HFFc6 (cell line): ENCODE measurements at regions not wholly inside any gene's neighbourhood (a gene's known extent, or its start where the extent isn't known, plus 50 kb on each side); places are given as distances from the start of the nearest gene placed in this dataset.

Source experiments
- DNase-seq: peaks from one replicate; pipeline ENCODE4 v3.0.0-alpha.2; 2018
- H3K27ac Mint-ChIP-seq: 2 replicates; pipeline ENCODE4 v1.8.0; 2020; ENCODE audit warnings: mild to moderate bottlenecking, mixed read lengths
- H3K27me3 Mint-ChIP-seq: 2 replicates; pipeline ENCODE4 v1.8.0; 2021; ENCODE audit warnings: mild to moderate bottlenecking, moderate library complexity, mixed read lengths; ENCODE audit not compliant: insufficient read depth
- H3K36me3 Mint-ChIP-seq: 2 replicates; pipeline ENCODE4 v1.8.0; 2021; ENCODE audit warnings: low read depth, mixed read lengths
- H3K4me1 Mint-ChIP-seq: 2 replicates; pipeline ENCODE4 v1.8.0; 2020; ENCODE audit warnings: low read depth, mixed read lengths
- H3K4me3 Mint-ChIP-seq: 2 replicates; pipeline ENCODE4 v1.8.0; 2020; ENCODE audit warnings: mild to moderate bottlenecking, moderate library complexity, mixed read lengths
- H3K9me3 Mint-ChIP-seq: 2 replicates; pipeline ENCODE4 v1.8.0; 2020; ENCODE audit warnings: mild to moderate bottlenecking, mixed read lengths
- TF ChIP-seq, protein P1 (sequence below): fragments of 200-600 bp; sonication (generic); IDR thresholded peaks from 2 replicates; pipeline ENCODE4 v1.5.0; 2021; ENCODE audit warnings: antibody characterized with exemption, mild to moderate bottlenecking

DNA sequence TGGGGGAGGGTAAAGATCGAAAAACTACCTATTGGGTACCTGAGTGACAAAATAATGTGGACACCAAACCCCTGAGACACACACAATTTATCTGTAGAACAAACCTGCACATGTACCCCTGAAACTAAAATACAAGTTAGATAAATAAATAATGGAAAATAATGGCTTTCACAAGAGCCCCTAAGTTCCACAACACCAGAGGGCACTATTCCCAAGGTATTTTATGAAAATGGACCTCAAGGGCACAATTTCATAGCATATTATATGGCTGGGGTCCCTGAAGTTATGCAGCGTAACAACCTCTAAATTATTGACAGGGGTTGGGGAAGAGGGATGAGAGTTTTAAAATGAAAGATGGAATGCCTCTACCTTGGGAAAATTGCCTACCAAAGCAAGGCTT, 81.3 kb upstream of the TMEM33 start:
- Mint-ChIP-seq H3K36me3 (no peaks in the 10 kb centered on the region), H3K27me3 (peaks cover 17% of the 10 kb centered on the region)

GRCh38 chr4:41852229-41852628, 83.0 kb upstream of the TMEM33 start:
- no peaks in the 10 kb centered on the region; the same call in 1 of the 2 replicates for H3K9me3 Mint-ChIP-seq
- no peak overlapping the region for H3K4me3 Mint-ChIP-seq
- H3K4me1 Mint-ChIP-seq: no peaks in the 10 kb centered on the region
- H3K27me3 Mint-ChIP-seq: peaks cover 12% of the 10 kb centered on the region
- no peak overlapping the region for H3K27ac Mint-ChIP-seq
- DNase-seq: no peak
- no peaks in the 10 kb centered on the region for H3K36me3 Mint-ChIP-seq
- TF ChIP-seq, protein P1, sequence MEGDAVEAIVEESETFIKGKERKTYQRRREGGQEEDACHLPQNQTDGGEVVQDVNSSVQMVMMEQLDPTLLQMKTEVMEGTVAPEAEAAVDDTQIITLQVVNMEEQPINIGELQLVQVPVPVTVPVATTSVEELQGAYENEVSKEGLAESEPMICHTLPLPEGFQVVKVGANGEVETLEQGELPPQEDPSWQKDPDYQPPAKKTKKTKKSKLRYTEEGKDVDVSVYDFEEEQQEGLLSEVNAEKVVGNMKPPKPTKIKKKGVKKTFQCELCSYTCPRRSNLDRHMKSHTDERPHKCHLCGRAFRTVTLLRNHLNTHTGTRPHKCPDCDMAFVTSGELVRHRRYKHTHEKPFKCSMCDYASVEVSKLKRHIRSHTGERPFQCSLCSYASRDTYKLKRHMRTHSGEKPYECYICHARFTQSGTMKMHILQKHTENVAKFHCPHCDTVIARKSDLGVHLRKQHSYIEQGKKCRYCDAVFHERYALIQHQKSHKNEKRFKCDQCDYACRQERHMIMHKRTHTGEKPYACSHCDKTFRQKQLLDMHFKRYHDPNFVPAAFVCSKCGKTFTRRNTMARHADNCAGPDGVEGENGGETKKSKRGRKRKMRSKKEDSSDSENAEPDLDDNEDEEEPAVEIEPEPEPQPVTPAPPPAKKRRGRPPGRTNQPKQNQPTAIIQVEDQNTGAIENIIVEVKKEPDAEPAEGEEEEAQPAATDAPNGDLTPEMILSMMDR: no peak

More for the DNA sequence above, 81.3 kb upstream of the TMEM33 start:
- Mint-ChIP-seq H3K4me1 (no peaks in the 10 kb centered on the region), H3K4me3 (no peak overlapping the region), H3K9me3 (no peaks in the 10 kb centered on the region; the same call in 1 of the 2 replicates), H3K27ac (no peak overlapping the region)
- TF ChIP-seq, protein P1: peak; percentile 23; the same call in 1 of the 2 replicates
- DNase-seq: no peak

DNA sequence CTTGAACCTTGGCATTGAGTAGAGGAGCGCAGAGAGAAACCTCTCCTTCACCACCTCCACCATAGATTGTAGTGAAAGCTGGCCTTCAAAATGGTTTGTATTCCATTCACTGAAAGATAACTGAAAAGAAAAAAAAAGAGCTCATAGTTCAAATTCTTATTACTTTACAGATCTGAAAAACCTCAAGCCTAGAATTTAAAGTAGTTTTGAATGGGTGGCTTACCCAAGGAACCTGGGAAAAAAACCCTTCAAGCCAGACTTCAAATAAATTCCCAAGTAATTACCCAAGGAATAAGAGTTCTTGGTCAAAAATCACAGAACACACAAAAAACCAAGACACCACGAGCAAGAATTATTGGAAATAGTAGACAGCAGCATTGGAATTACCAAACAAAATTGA, 83.6 kb upstream of the TMEM33 start:
- H3K36me3 Mint-ChIP-seq: no peaks in the 10 kb centered on the region
- DNase-seq: no peak
- no peaks in the 10 kb centered on the region for H3K4me1 Mint-ChIP-seq
- no peaks in the 10 kb centered on the region; the same call in 1 of the 2 replicates for H3K9me3 Mint-ChIP-seq
- H3K27me3 Mint-ChIP-seq: peaks cover 9% of the 10 kb centered on the region; the same call in 1 of the 2 replicates
- TF ChIP-seq, protein P1: no peak
- no peak overlapping the region for H3K4me3 Mint-ChIP-seq
- H3K27ac Mint-ChIP-seq: no peak overlapping the region

- no peak for DNase-seq
- TF ChIP-seq, protein P1: no peak
- H3K4me1 Mint-ChIP-seq: no peaks in the 10 kb centered on the region
These were observed 90.9 kb upstream of the TMEM33 start for GRCh38 chr4:41844327-41844726.

DNA sequence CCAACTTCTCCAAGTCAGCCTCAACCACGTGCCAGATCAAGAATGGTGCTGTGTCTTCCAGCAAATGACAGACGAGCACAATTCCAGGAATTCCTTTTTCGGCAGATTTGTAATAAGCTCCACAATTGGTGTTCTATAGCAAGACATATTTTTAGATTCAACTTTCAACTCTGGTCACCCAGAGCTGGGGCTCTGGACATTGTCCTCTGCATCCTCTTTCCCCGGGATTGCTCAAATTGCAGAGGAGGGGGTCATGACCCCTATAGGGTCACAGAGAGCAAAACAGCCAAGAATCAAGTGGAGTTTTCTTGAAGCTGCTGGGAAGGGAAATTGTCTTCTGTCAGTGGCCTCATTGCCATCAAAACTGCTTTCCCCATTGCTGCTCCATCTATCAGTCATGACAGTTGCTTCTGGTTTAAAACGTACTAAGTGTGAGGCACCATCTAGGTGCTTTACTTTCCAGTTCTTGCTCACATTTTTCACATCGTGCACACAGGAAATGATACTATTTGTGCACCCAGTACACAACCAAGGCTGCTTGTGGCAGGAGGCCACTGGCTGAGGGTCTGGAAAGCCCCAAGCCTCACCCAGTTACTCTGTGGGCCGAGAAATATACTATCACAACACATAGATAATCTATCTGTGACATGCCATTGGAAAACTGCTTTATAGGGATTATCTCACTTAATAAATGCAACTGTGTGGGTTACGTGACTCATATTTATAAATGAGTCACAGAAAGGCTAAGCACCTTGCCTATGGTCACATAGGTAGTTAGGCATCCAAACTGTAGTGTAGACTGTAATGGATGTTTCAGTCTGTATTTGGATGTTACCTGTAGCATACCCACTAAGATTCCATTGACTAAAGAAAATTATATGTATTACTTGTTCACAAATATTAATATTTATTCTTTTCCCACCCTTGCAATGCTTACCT, 91.7 kb upstream of the PHOX2B start:
- no peak for DNase-seq
- TF ChIP-seq, protein P1: no peak
- no peak overlapping the region for H3K27ac Mint-ChIP-seq
- no peaks in the 10 kb centered on the region for H3K4me1 Mint-ChIP-seq
- H3K36me3 Mint-ChIP-seq: no peaks in the 10 kb centered on the region
- no peaks in the 10 kb centered on the region for H3K9me3 Mint-ChIP-seq
- no peak overlapping the region for H3K4me3 Mint-ChIP-seq
- H3K27me3 Mint-ChIP-seq: peaks cover 4% of the 10 kb centered on the region

More at GRCh38 chr4:41844327-41844726, 90.9 kb upstream of the TMEM33 start:
- Mint-ChIP-seq H3K27me3 (peaks cover 7% of the 10 kb centered on the region), H3K27ac (no peak overlapping the region), H3K36me3 (no peaks in the 10 kb centered on the region), H3K9me3 (no peaks in the 10 kb centered on the region), H3K4me3 (no peak overlapping the region)
